ENCODE measurements at regions not wholly inside any gene's neighbourhood (a gene's known extent, or its start where the extent isn't known, plus 50 kb on each side); places are given as distances from the start of the nearest gene placed in this dataset.

- DNase-seq (ENCODE audit: low read depth, low spot score): no peak
Measured at GRCh38 chr4:33268776-33269175, 2548.6 kb downstream of the PCDH7 start.

- DNase-seq (ENCODE audit: low read depth, low spot score): no peak
Measured at GRCh38 chr4:33270403-33270802, 2550.2 kb downstream of the PCDH7 start.

GRCh38 chr4:33272722-33273121, 2552.6 kb downstream of the PCDH7 start:
- DNase-seq (ENCODE audit: low read depth, low spot score): no peak

- no peak for DNase-seq (ENCODE audit: low read depth, low spot score)
Measured at GRCh38 chr4:33283818-33284217, 2563.6 kb downstream of the PCDH7 start.

- no peak for DNase-seq (ENCODE audit: low read depth, low spot score)
Measured at GRCh38 chr4:33296876-33297455, 2576.8 kb downstream of the PCDH7 start.

GRCh38 chr4:33302321-33302720, 2582.2 kb downstream of the PCDH7 start:
- no peak for DNase-seq (ENCODE audit: low read depth, low spot score)

GRCh38 chr4:33306131-33306530, 2586.0 kb downstream of the PCDH7 start:
- no peak for DNase-seq (ENCODE audit: low read depth, low spot score)

GRCh38 chr4:33316033-33316432, 2595.9 kb downstream of the PCDH7 start:
- no peak for DNase-seq (ENCODE audit: low read depth, low spot score)

- DNase-seq (ENCODE audit: low read depth, low spot score): no peak
Measured at GRCh38 chr4:33316578-33316977, 2596.4 kb downstream of the PCDH7 start.

- DNase-seq (ENCODE audit: low read depth, low spot score): no peak
Measured at GRCh38 chr4:33323393-33323792, 2603.2 kb downstream of the PCDH7 start.

- DNase-seq (ENCODE audit: low read depth, low spot score): no peak
Measured at GRCh38 chr4:33334416-33334815, 2614.2 kb downstream of the PCDH7 start.

GRCh38 chr4:33339762-33340161, 2619.6 kb downstream of the PCDH7 start:
- no peak for DNase-seq (ENCODE audit: low read depth, low spot score)

GRCh38 chr4:33340168-33340567, 2620.0 kb downstream of the PCDH7 start:
- DNase-seq (ENCODE audit: low read depth, low spot score): no peak

- DNase-seq (ENCODE audit: low read depth, low spot score): no peak
Measured at GRCh38 chr4:33349376-33349775, 2629.2 kb downstream of the PCDH7 start.

- no peak for DNase-seq (ENCODE audit: low read depth, low spot score)
Measured at GRCh38 chr4:33357121-33357520, 2637.0 kb downstream of the PCDH7 start.

- DNase-seq (ENCODE audit: low read depth, low spot score): no peak
Measured at GRCh38 chr4:33369446-33369845, 2649.3 kb downstream of the PCDH7 start.

GRCh38 chr4:33381816-33382215, 2661.6 kb downstream of the PCDH7 start:
- DNase-seq (ENCODE audit: low read depth, low spot score): no peak

GRCh38 chr4:33386764-33387163, 2666.6 kb downstream of the PCDH7 start:
- no peak for DNase-seq (ENCODE audit: low read depth, low spot score)

- DNase-seq (ENCODE audit: low read depth, low spot score): no peak
Measured at GRCh38 chr4:33390976-33391375, 2670.8 kb downstream of the PCDH7 start.

GRCh38 chr4:33395731-33396485, 2675.7 kb downstream of the PCDH7 start:
- DNase-seq (ENCODE audit: low read depth, low spot score): no peak

- no peak for DNase-seq (ENCODE audit: low read depth, low spot score)
Measured at GRCh38 chr4:33400504-33400903, 2680.3 kb downstream of the PCDH7 start.

GRCh38 chr4:33407496-33407895, 2687.3 kb downstream of the PCDH7 start:
- DNase-seq (ENCODE audit: low read depth, low spot score): no peak

- no peak for DNase-seq (ENCODE audit: low read depth, low spot score)
Measured at GRCh38 chr4:33411182-33411581, 2691.0 kb downstream of the PCDH7 start.

- DNase-seq (ENCODE audit: low read depth, low spot score): no peak
Measured at GRCh38 chr4:33421887-33422286, 2701.7 kb downstream of the PCDH7 start.
